Erythroblast (primary cell): ENCODE measurements at regions not wholly inside any gene's neighbourhood (a gene's known extent, or its start where the extent isn't known, plus 50 kb on each side); places are given as distances from the start of the nearest gene placed in this dataset.

ENCODE experiments used
- GATA1 ChIP-seq: IDR thresholded peaks from 2 replicates; pipeline ENCODE4 v1.6.1; 2011; ENCODE audit warnings: low read depth, mild to moderate bottlenecking, control low read depth, low read length, moderate library complexity
- POLR2A ChIP-seq: IDR thresholded peaks from 2 replicates; pipeline ENCODE4 v1.6.1; 2011; ENCODE audit warnings: mild to moderate bottlenecking, low read length

DNA sequence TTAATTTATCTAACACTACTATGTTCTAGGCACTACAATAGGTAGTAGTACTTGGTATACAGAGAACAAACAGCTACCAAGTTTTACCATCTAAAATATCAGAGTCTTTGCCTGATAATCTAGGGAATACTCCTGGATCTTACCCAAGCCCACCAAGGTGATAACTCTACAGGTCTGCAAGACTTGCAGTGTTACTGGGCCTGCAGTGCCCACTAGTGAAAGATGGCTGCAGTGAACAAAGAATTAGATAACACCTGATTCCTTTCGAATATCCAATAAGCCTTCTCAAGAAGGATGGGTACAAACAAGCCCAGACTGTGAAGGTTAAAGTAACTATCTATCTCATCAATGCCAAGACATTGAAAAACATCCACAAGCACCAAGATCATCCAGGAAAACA, 317.0 kb upstream of the DCBLD2 start:
- TF ChIP-seq POLR2A (no peak), GATA1 (no peak)
